ENCODE measurements at regions not wholly inside any gene's neighbourhood (a gene's known extent, or its start where the extent isn't known, plus 50 kb on each side); places are given as distances from the start of the nearest gene placed in this dataset.
"Not testable (repeated sequence)": the region's sequence is repeated elsewhere in the genome, so short reads cannot be mapped to it uniquely, and the experiment has no call there.

GRCh38 chr10:118805146-118805545 is 50.4 kb upstream of the CACUL1 start:
- no peak for DNase-seq (ENCODE audit: low read depth)

GRCh38 chr10:118807512-118808305 is 52.9 kb upstream of the CACUL1 start:
- no peak for DNase-seq (ENCODE audit: low read depth)

- no peak for DNase-seq (ENCODE audit: low read depth)
Measured at GRCh38 chr10:118808601-118809356, 54.0 kb upstream of the CACUL1 start.

GRCh38 chr10:118809357-118810220 is 54.8 kb upstream of the CACUL1 start:
- no peak for DNase-seq (ENCODE audit: low read depth)

- no peak for DNase-seq (ENCODE audit: low read depth)
Measured at GRCh38 chr10:118810796-118811505, 56.2 kb upstream of the CACUL1 start.

- no peak for DNase-seq (ENCODE audit: low read depth)
Measured at GRCh38 chr10:118811675-118812392, 57.1 kb upstream of the CACUL1 start.

- DNase-seq (ENCODE audit: low read depth), result no peak
Measured at GRCh38 chr10:118812393-118812740, 57.6 kb upstream of the CACUL1 start.

- DNase-seq (ENCODE audit: low read depth), result not testable (repeated sequence)
Measured at GRCh38 chr10:118813001-118813400, 58.2 kb upstream of the CACUL1 start.

- no peak for DNase-seq (ENCODE audit: low read depth)
Measured at GRCh38 chr10:118816471-118817168, 61.9 kb upstream of the CACUL1 start.

- no peak for DNase-seq (ENCODE audit: low read depth)
Measured at GRCh38 chr10:118817328-118818068, 62.7 kb upstream of the CACUL1 start.

GRCh38 chr10:118818621-118819221 is 64.0 kb upstream of the CACUL1 start:
- no peak for DNase-seq (ENCODE audit: low read depth)

GRCh38 chr10:118820326-118821116 is 65.8 kb upstream of the CACUL1 start:
- no peak for DNase-seq (ENCODE audit: low read depth)

GRCh38 chr10:118823256-118823907 is 68.6 kb upstream of the CACUL1 start:
- DNase-seq (ENCODE audit: low read depth), result no peak

GRCh38 chr10:118827053-118827452 is 72.3 kb upstream of the CACUL1 start:
- DNase-seq (ENCODE audit: low read depth), result no peak

- DNase-seq (ENCODE audit: low read depth), result no peak
Measured at GRCh38 chr10:118827466-118828155, 72.8 kb upstream of the CACUL1 start.

- no peak for DNase-seq (ENCODE audit: low read depth)
Measured at GRCh38 chr10:118832241-118832651, 77.5 kb upstream of the CACUL1 start.

GRCh38 chr10:118834370-118834769 is 79.6 kb upstream of the CACUL1 start:
- DNase-seq (ENCODE audit: low read depth), result not testable (repeated sequence)
